Peyer's patch (tissue), 4 donors: ENCODE measurements at regions not wholly inside any gene's neighbourhood (a gene's known extent, or its start where the extent isn't known, plus 50 kb on each side); places are given as distances from the start of the nearest gene placed in this dataset.

Experiments used
- DNase-seq, 3 donors: peaks; one replicate each; pipeline ENCODE4 v3.0.0-alpha.2; 2017 to 2019
- H3K27ac ChIP-seq, 4 donors: fragments of 200-600 bp; sonication (generic); one replicate each; pipeline ENCODE4 v1.5.1; 2016 to 2019
- H3K27me3 ChIP-seq, 2 donors: fragments of 200-600 bp; sonication (generic); one replicate each; pipeline ENCODE4 v1.5.1; 2019
- H3K36me3 ChIP-seq, 3 donors: fragments of 200-600 bp; sonication (generic); one replicate each; pipeline ENCODE4 v1.5.1; 2016 to 2019
- H3K4me1 ChIP-seq, 4 donors: fragments of 200-600 bp; sonication (generic); one replicate each; pipeline ENCODE4 v1.5.1; 2016 to 2019
- H3K4me3 ChIP-seq, 4 donors: fragments of 200-600 bp; sonication (generic); 1 replicate in 3 of 4; 2 replicates in 1 of 4; pipeline ENCODE4 v1.5.1; 2016 to 2019; ENCODE audit warnings: mild to moderate bottlenecking in 1 of 4
- H3K9me3 ChIP-seq, 4 donors: fragments of 200-600 bp; sonication (generic); one replicate each; pipeline ENCODE4 v1.5.1; 2016 to 2019; ENCODE audit warnings: mild to moderate bottlenecking in 1 of 4
- POLR2A ChIP-seq, 2 donors: fragments of 450-650 bp; IDR thresholded peaks; one replicate each; pipeline ENCODE4 v1.5.1; 2017; ENCODE audit warnings: antibody characterized with exemption in 2 of 2, mild to moderate bottlenecking in 2 of 2, moderate library complexity in 2 of 2
- TF ChIP-seq, protein P1 (sequence below), 6 experiments: fragments of 450-650 bp in 4 of 6; fragments of 200-600 bp in 2 of 6; sonication (generic) in 1 of 6; IDR thresholded peaks; one replicate each; pipeline ENCODE4 v1.5.1; 2017 to 2019; ENCODE audit warnings: antibody characterized with exemption in 6 of 6, mild to moderate bottlenecking in 3 of 6, moderate library complexity in 1 of 6

DNA sequence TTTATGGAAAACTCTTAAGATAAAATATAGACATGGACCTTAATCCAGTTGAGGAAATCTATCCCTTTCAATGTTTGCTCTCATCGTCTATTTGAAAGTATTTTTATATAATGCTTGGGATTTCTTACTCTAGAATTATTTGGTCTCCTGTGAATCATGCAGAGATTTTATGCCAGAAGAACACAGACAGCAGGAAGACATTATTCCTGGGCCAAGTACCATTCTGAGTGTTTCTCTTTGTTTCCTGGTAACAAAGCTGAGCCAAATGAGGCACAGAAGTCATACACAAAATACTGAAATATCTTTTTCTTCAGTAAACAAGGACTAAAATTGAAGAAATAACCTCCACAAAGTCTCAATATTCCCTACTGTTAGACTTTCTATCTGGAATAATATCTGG, 538.2 kb upstream of the EYS start:
- H3K27ac ChIP-seq: no peak overlapping the region
- H3K4me1 ChIP-seq: no peaks in the 10 kb centered on the region
- TF ChIP-seq, protein P1, sequence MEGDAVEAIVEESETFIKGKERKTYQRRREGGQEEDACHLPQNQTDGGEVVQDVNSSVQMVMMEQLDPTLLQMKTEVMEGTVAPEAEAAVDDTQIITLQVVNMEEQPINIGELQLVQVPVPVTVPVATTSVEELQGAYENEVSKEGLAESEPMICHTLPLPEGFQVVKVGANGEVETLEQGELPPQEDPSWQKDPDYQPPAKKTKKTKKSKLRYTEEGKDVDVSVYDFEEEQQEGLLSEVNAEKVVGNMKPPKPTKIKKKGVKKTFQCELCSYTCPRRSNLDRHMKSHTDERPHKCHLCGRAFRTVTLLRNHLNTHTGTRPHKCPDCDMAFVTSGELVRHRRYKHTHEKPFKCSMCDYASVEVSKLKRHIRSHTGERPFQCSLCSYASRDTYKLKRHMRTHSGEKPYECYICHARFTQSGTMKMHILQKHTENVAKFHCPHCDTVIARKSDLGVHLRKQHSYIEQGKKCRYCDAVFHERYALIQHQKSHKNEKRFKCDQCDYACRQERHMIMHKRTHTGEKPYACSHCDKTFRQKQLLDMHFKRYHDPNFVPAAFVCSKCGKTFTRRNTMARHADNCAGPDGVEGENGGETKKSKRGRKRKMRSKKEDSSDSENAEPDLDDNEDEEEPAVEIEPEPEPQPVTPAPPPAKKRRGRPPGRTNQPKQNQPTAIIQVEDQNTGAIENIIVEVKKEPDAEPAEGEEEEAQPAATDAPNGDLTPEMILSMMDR (IDR thresholded peaks at IDR 0.05): no peak
- no peak for TF ChIP-seq POLR2A (IDR thresholded peaks at IDR 0.05)
- no peaks in the 10 kb centered on the region for H3K27me3 ChIP-seq
- H3K36me3 ChIP-seq: no peaks in the 10 kb centered on the region
- peaks cover 0 to 5% (median 0%) of the 10 kb centered on the region in 4 donors for H3K9me3 ChIP-seq
- H3K4me3 ChIP-seq: no peak overlapping the region
- no peak for DNase-seq

GRCh38 chr6:66238851-66239250, 531.8 kb upstream of the EYS start:
- TF ChIP-seq POLR2A (IDR thresholded peaks at IDR 0.05): no peak
- TF ChIP-seq, protein P1 (IDR thresholded peaks at IDR 0.05): no peak
- Histone ChIP-seq H3K9me3 (no peaks in the 10 kb centered on the region), H3K4me1 (no peaks in the 10 kb centered on the region), H3K27me3 (no peaks in the 10 kb centered on the region), H3K36me3 (no peaks in the 10 kb centered on the region), H3K27ac (no peak overlapping the region), H3K4me3 (no peak overlapping the region)
- no peak for DNase-seq

DNA sequence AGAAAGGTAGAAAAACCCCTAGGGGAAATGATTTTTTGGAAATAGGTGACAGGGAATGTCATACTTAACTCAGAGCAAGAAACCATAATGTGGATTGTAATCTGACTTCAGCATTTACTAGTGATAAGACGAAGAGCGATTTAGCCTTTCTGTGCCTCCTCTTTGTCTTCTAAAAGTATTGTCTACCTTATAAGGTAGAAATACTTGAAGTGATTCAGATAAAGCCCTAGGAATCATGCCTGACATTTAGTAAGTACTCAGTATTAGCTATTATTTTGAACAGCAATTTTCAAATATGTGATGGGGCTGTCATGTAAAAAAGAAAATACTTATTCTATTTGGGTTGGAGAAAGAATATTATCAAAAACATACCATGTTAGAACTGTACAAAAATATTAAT, 525.9 kb upstream of the EYS start:
- Histone ChIP-seq H3K4me3 (no peak overlapping the region), H3K4me1 (no peaks in the 10 kb centered on the region), H3K9me3 (no peaks in the 10 kb centered on the region), H3K36me3 (no peaks in the 10 kb centered on the region), H3K27ac (no peak overlapping the region), H3K27me3 (no peaks in the 10 kb centered on the region)
- TF ChIP-seq, protein P1 (IDR thresholded peaks at IDR 0.05): no peak
- no peak for TF ChIP-seq POLR2A (IDR thresholded peaks at IDR 0.05)
- DNase-seq: no peak

- Histone ChIP-seq H3K4me3 (no peak overlapping the region), H3K27me3 (no peaks in the 10 kb centered on the region), H3K36me3 (no peaks in the 10 kb centered on the region), H3K9me3 (no peaks in the 10 kb centered on the region), H3K27ac (no peak overlapping the region), H3K4me1 (no peaks in the 10 kb centered on the region)
- no peak for DNase-seq
- TF ChIP-seq, protein P1 (IDR thresholded peaks at IDR 0.05): no peak
- TF ChIP-seq POLR2A (IDR thresholded peaks at IDR 0.05): no peak
Measured at GRCh38 chr6:66230591-66230990, 523.6 kb upstream of the EYS start.

DNA sequence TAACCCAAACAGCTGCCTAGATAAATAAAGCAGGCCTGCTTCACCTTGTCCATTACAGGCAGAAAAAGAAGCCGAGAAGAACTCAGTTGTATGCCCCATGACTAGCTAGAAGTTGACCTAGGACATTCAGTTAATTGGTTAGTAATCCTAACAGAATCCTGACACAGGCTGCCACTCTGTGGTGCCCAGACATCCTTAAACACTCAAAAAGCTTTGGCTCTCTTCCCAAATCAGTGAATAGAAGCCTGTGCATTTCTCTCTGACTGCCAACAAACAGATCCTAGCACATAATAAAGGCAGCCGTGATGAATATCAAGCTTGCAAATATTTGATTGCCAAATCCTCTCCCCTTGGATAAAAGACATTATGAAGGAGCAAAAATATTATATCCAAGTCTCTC, 519.1 kb upstream of the EYS start:
- Histone ChIP-seq H3K27me3 (no peaks in the 10 kb centered on the region), H3K4me1 (no peaks in the 10 kb centered on the region), H3K36me3 (no peaks in the 10 kb centered on the region), H3K9me3 (no peaks in the 10 kb centered on the region), H3K27ac (no peak overlapping the region), H3K4me3 (no peak overlapping the region)
- DNase-seq: no peak
- no peak for TF ChIP-seq POLR2A (IDR thresholded peaks at IDR 0.05)
- TF ChIP-seq, protein P1 (IDR thresholded peaks at IDR 0.05): no peak

DNA sequence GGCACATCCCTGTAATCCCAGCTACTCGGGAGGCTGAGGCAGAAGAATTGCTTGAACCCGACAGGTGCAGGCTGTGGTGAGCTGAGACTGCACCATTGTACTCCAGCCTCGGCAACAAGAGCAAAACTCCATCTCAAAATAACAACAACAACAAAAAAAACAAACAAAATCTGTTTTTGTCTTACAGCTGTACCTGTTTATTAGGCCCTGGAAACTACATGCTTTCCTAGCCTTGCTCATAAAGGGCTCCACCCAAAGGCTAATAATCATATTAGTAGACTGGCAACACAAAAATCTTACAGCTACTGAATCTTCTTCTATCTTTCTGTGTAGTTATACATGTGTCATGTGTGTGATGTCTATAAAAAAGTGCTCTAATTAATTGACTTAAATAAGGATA, 503.9 kb upstream of the EYS start:
- H3K4me1 ChIP-seq: no peaks in the 10 kb centered on the region
- no peaks in the 10 kb centered on the region for H3K27me3 ChIP-seq
- H3K36me3 ChIP-seq: no peaks in the 10 kb centered on the region
- peaks cover 0 to 11% (median 0%) of the 10 kb centered on the region in 4 donors for H3K9me3 ChIP-seq
- no peak for TF ChIP-seq POLR2A (IDR thresholded peaks at IDR 0.05)
- TF ChIP-seq, protein P1 (IDR thresholded peaks at IDR 0.05): no peak
- no peak overlapping the region for H3K4me3 ChIP-seq
- DNase-seq: no peak
- H3K27ac ChIP-seq: no peak overlapping the region
